MCF 10A (cell line): ENCODE measurements at regions not wholly inside any gene's neighbourhood (a gene's known extent, or its start where the extent isn't known, plus 50 kb on each side); places are given as distances from the start of the nearest gene placed in this dataset.

Source experiments
- BruUV-seq: library from RNA; stranded (reverse); fragments of 400-500 nt; replicated peaks from 2 replicates; lab custom pipeline; 2021; lab: Mats Ljungman, UMichigan
- CTCF ChIA-PET: fragments of 300-600 bp; sonication (Branson Sonifier 250); formaldehyde crosslinking; extraction: SDS; loops from one replicate; lab custom pipeline; 2021; ENCODE audit warnings: antibody characterized with exemption, inconsistent platforms; lab: Yijun Ruan, JAX
- POLR2A ChIA-PET: fragments of 300-600, 350-650 bp; sonication (Branson Sonifier 250); formaldehyde crosslinking; extraction: SDS; loops from one replicate; lab custom pipeline; 2020; ENCODE audit warnings: antibody characterized with exemption, inconsistent platforms; lab: Yijun Ruan, JAX
- DNase-seq: peaks from one replicate; pipeline ENCODE4 v3.0.0-alpha.2; 2018; ENCODE audit not compliant: unreplicated experiment
- H3K27ac Mint-ChIP-seq: one replicate; pipeline ENCODE4 v1.8.0; 2022; ENCODE audit warnings: mild to moderate bottlenecking, low read depth, mixed read lengths; ENCODE audit not compliant: unreplicated experiment
- H3K27me3 Mint-ChIP-seq: one replicate; pipeline ENCODE4 v1.8.0; 2022; ENCODE audit warnings: mixed read lengths; ENCODE audit not compliant: insufficient read depth, unreplicated experiment
- H3K36me3 Mint-ChIP-seq: one replicate; pipeline ENCODE4 v1.8.0; 2022; ENCODE audit warnings: mild to moderate bottlenecking, moderate library complexity, mixed read lengths; ENCODE audit not compliant: insufficient read depth, unreplicated experiment
- H3K4me1 Mint-ChIP-seq: one replicate; pipeline ENCODE4 v1.8.0; 2022; ENCODE audit warnings: mixed read lengths; ENCODE audit not compliant: insufficient read depth, unreplicated experiment
- H3K4me3 Mint-ChIP-seq: one replicate; pipeline ENCODE4 v1.8.0; 2022; ENCODE audit warnings: mild to moderate bottlenecking, moderate library complexity, mixed read lengths; ENCODE audit not compliant: unreplicated experiment
- H3K9me3 Mint-ChIP-seq: one replicate; pipeline ENCODE4 v1.8.0; 2022; ENCODE audit warnings: mixed read lengths; ENCODE audit not compliant: unreplicated experiment
- CTCF ChIP-seq: fragments of 200-600 bp; IDR thresholded peaks from one replicate; pipeline ENCODE4 v1.8.0; 2022; ENCODE audit warnings: antibody characterized with exemption, mild to moderate bottlenecking; ENCODE audit not compliant: unreplicated experiment
- intact Hi-C: fragments of 100-400 bp; cut with micrococcal nuclease; formaldehyde crosslinking; loops from 2 replicates; pipeline ENCODE4 v1.14.1; 2022

- no TSS peak for BruUV-seq
- CTCF ChIA-PET = no interaction called here
- intact Hi-C loops = no loop called here
- no peak overlapping the region for H3K4me3 Mint-ChIP-seq
- H3K36me3 Mint-ChIP-seq = no peaks in the 10 kb centered on the region
- no peak overlapping the region for H3K27ac Mint-ChIP-seq
- POLR2A ChIA-PET = no interaction called here
- H3K27me3 Mint-ChIP-seq = peaks cover 78% of the 10 kb centered on the region
- TF ChIP-seq CTCF = no peak
- no peaks in the 10 kb centered on the region for H3K4me1 Mint-ChIP-seq
- no peak for DNase-seq
- H3K9me3 Mint-ChIP-seq = no peaks in the 10 kb centered on the region
Measured at GRCh38 chrX:39327255-39327654, 526.0 kb downstream of the MID1IP1 start.

- no peak for TF ChIP-seq CTCF
- no TSS peak for BruUV-seq
- Mint-ChIP-seq H3K27ac (no peak overlapping the region), H3K36me3 (no peaks in the 10 kb centered on the region), H3K4me1 (no peaks in the 10 kb centered on the region), H3K27me3 (peaks cover 78% of the 10 kb centered on the region), H3K4me3 (no peak overlapping the region), H3K9me3 (no peaks in the 10 kb centered on the region)
- intact Hi-C loops = no loop called here
- no peak for DNase-seq
- ChIA-PET POLR2A (interaction anchor here (0.6 to 0.8 kb wide), 2 partner anchors 26 to 741 kb away, joined by 3 read pairs; no protein-coding TSS in a partner anchor), CTCF (no interaction called here)
Measured at GRCh38 chrX:39327705-39328104, 526.4 kb downstream of the MID1IP1 start.

DNA sequence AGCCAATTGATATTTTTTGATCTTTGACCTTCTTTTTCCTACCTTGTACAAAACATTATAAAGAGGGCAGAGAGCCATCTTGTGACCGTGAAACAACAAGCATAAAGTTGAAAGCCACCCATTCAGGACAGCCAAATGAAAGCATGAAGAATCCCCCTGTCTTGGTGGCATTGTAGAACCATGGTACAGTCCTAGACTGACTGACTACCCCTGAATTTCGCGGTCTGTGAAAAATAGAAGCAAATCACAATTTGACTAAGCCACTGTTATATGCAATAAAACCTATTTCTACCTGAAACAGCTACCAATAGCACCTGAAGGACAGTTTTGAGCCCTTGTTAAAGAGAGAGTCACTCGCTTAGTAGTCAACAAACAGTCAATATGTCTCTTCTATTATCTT, 527.4 kb downstream of the MID1IP1 start:
- Mint-ChIP-seq H3K4me3 (no peak overlapping the region), H3K36me3 (no peaks in the 10 kb centered on the region), H3K9me3 (no peaks in the 10 kb centered on the region), H3K4me1 (no peaks in the 10 kb centered on the region), H3K27me3 (peaks cover 78% of the 10 kb centered on the region), H3K27ac (no peak overlapping the region)
- POLR2A ChIA-PET = interaction anchor here (0.6 to 0.8 kb wide), 2 partner anchors 25 to 740 kb away, joined by 3 read pairs; no protein-coding TSS in a partner anchor
- BruUV-seq = no TSS peak
- intact Hi-C loops = no loop called here
- no peak for DNase-seq
- CTCF ChIA-PET = interaction anchor here (0.9 kb wide), 1 partner anchor 1786 kb away, joined by 3 read pairs; no protein-coding TSS in a partner anchor
- TF ChIP-seq CTCF = no peak

- intact Hi-C loops = no loop called here
- CTCF ChIA-PET = interaction anchor here (0.6 to 1.4 kb wide), 2 partner anchors 9 to 35 kb away, joined by 3 read pairs; no protein-coding TSS in a partner anchor
- Mint-ChIP-seq H3K9me3 (no peaks in the 10 kb centered on the region), H3K4me1 (no peaks in the 10 kb centered on the region), H3K4me3 (no peak overlapping the region), H3K27me3 (peaks cover 83% of the 10 kb centered on the region), H3K27ac (no peak overlapping the region), H3K36me3 (no peaks in the 10 kb centered on the region)
- TF ChIP-seq CTCF = no peak
- BruUV-seq = no TSS peak
- POLR2A ChIA-PET = no interaction called here
- no peak for DNase-seq
Measured at GRCh38 chrX:39331082-39331704, 529.9 kb downstream of the MID1IP1 start.
